ENCODE measurements at regions not wholly inside any gene's neighbourhood (a gene's known extent, or its start where the extent isn't known, plus 50 kb on each side); places are given as distances from the start of the nearest gene placed in this dataset.

GRCh38 chr18:10379522-10379921 is 74.9 kb upstream of the APCDD1 start:
- H3K9ac ChIP-seq (ENCODE audit: low read depth, low read length) = no peak overlapping the region
- H3K4me3 ChIP-seq (ENCODE audit: insufficient read depth, low read depth, low read length) = no peak overlapping the region
- H2AFZ ChIP-seq (replicated peaks; ENCODE audit: low read length, poor library complexity) = peak overlapping the region; percentile 26
- no peaks in the 10 kb centered on the region for H3K27me3 ChIP-seq (ENCODE audit: control insufficient read depth, insufficient read depth, low read length)
- H2AK9ac ChIP-seq (replicated peaks; ENCODE audit: low read depth, low read length, poor library complexity) = no peak overlapping the region
- BruUV-seq (replicated peaks) = no TSS peak
- H3K27ac ChIP-seq (ENCODE audit: insufficient read depth, low read length) = peak overlapping the region; percentile 50
- peak overlapping the region; percentile 87 for H4K91ac ChIP-seq (ENCODE audit: insufficient read depth, low read depth, low read length)
- intact Hi-C loops (cut with micrococcal nuclease) = loop anchor here (5.0 to 10.0 kb wide), 4 partner anchors 135 to 375 kb away; no protein-coding TSS in a partner anchor
- peaks cover 25% of the 10 kb centered on the region for H3K9me1 ChIP-seq (ENCODE audit: insufficient read depth, low read length)
- TF ChIP-seq, protein P1, sequence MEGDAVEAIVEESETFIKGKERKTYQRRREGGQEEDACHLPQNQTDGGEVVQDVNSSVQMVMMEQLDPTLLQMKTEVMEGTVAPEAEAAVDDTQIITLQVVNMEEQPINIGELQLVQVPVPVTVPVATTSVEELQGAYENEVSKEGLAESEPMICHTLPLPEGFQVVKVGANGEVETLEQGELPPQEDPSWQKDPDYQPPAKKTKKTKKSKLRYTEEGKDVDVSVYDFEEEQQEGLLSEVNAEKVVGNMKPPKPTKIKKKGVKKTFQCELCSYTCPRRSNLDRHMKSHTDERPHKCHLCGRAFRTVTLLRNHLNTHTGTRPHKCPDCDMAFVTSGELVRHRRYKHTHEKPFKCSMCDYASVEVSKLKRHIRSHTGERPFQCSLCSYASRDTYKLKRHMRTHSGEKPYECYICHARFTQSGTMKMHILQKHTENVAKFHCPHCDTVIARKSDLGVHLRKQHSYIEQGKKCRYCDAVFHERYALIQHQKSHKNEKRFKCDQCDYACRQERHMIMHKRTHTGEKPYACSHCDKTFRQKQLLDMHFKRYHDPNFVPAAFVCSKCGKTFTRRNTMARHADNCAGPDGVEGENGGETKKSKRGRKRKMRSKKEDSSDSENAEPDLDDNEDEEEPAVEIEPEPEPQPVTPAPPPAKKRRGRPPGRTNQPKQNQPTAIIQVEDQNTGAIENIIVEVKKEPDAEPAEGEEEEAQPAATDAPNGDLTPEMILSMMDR (conservative IDR thresholded peaks at IDR 0.05; ENCODE audit: low read depth, low read length) = no peak
- TF ChIP-seq MXI1 (IDR thresholded peaks at IDR 0.05; ENCODE audit: borderline replicate concordance, low read depth, low read length) (no peak), POLR2A (IDR thresholded peaks at IDR 0.05; ENCODE audit: low read depth, low read length) (no peak), NFE2L2 (IDR thresholded peaks at IDR 0.05; ENCODE audit: low read depth, low read length) (no peak), MAZ (IDR thresholded peaks at IDR 0.05; ENCODE audit: borderline replicate concordance, low read depth, low read length) (no peak), RFX5 (IDR thresholded peaks at IDR 0.05; ENCODE audit: low read depth, low read length) (no peak), RAD21 (IDR thresholded peaks at IDR 0.05; ENCODE audit: low read length) (no peak), FOS (IDR thresholded peaks at IDR 0.05; ENCODE audit: low read depth, low read length) (no peak), SMC3 (IDR thresholded peaks at IDR 0.05; ENCODE audit: low read depth, low read length) (no peak), CEBPB (IDR thresholded peaks at IDR 0.05; ENCODE audit: low read depth, low read length) (no peak), BHLHE40 (IDR thresholded peaks at IDR 0.05; ENCODE audit: low read depth, low read length) (no peak), RCOR1 (IDR thresholded peaks at IDR 0.05; ENCODE audit: insufficient replicate concordance, low read length) (no peak)
- TF ChIP-seq, protein P2, sequence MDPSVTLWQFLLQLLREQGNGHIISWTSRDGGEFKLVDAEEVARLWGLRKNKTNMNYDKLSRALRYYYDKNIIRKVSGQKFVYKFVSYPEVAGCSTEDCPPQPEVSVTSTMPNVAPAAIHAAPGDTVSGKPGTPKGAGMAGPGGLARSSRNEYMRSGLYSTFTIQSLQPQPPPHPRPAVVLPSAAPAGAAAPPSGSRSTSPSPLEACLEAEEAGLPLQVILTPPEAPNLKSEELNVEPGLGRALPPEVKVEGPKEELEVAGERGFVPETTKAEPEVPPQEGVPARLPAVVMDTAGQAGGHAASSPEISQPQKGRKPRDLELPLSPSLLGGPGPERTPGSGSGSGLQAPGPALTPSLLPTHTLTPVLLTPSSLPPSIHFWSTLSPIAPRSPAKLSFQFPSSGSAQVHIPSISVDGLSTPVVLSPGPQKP (IDR thresholded peaks at IDR 0.05; ENCODE audit: borderline replicate concordance, low read depth, low read length) = no peak
- TF ChIP-seq, protein P3, sequence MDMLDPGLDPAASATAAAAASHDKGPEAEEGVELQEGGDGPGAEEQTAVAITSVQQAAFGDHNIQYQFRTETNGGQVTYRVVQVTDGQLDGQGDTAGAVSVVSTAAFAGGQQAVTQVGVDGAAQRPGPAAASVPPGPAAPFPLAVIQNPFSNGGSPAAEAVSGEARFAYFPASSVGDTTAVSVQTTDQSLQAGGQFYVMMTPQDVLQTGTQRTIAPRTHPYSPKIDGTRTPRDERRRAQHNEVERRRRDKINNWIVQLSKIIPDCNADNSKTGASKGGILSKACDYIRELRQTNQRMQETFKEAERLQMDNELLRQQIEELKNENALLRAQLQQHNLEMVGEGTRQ (IDR thresholded peaks at IDR 0.05; ENCODE audit: low read depth, low read length) = no peak
- H3K36me3 ChIP-seq (ENCODE audit: control insufficient read depth, insufficient read depth, low read length) = no peaks in the 10 kb centered on the region
- peak overlapping the region; percentile 45; the same call in 1 of the 2 replicates for H3K4me2 ChIP-seq (ENCODE audit: low read depth, low read length)
- peak overlapping the region; percentile 96 for H2BK5ac ChIP-seq (ENCODE audit: low read depth, low read length, poor library complexity, severe bottlenecking)
- DNase-seq (peak; percentile 43), ATAC-seq (ENCODE audit: low read depth) (no peak)
- H3K4me1 ChIP-seq (ENCODE audit: control insufficient read depth, insufficient read depth, low read length) = peaks cover 24% of the 10 kb centered on the region
- H4K8ac ChIP-seq (ENCODE audit: low read depth in 2 of 2, low read length in 2 of 2) = peak overlapping the region; percentile 52 to 86
- H3K79me1 ChIP-seq (ENCODE audit: low read depth in 1 of 2, low read length in 2 of 2) = no peaks in the 10 kb centered on the region
- peak overlapping the region; percentile 93 for H3K56ac ChIP-seq (ENCODE audit: extremely low read depth, insufficient read depth, low read length)
- in situ Hi-C loops (cut with MboI; ENCODE audit: low sequenced_read_pairs) = no loop called here
- dilution Hi-C loops (cut with HindIII; ENCODE audit: low sequenced_read_pairs, unreplicated experiment) = no loop called here
- peak overlapping the region; percentile 97 for H2BK120ac ChIP-seq (ENCODE audit: low read depth, low read length)
- no CpG with 5 or more reads among the region's 5 CpGs for WGBS, 2 experiments (ENCODE audit: extremely low coverage in 2 of 2, insufficient read length in 1 of 2)
- H3K9me3 ChIP-seq (ENCODE audit: control insufficient read depth, insufficient read depth, low read length) = no peaks in the 10 kb centered on the region
- peak overlapping the region; percentile 99 for H2BK15ac ChIP-seq (ENCODE audit: low read depth, low read length)
- POLR2A ChIA-PET (ENCODE audit: unreplicated experiment) = no interaction called here
- peak overlapping the region; percentile 88 for H3K23ac ChIP-seq (ENCODE audit: low read depth, low read length)
- peak overlapping the region; percentile 98; the same call in 1 of the 2 replicates for H3K18ac ChIP-seq (ENCODE audit: low read depth, low read length)
- H3K4ac ChIP-seq (ENCODE audit: low read depth, low read length) = peak overlapping the region; percentile 91
- H3K14ac ChIP-seq (replicated peaks; ENCODE audit: low read depth, low read length) = peak overlapping the region; percentile 81
- H4K5ac ChIP-seq (ENCODE audit: low read depth, low read length) = peak overlapping the region; percentile 94; the same call in 1 of the 2 replicates
- H4K20me1 ChIP-seq (ENCODE audit: insufficient read depth, low read length) = no peaks in the 10 kb centered on the region
- CTCF ChIA-PET = no interaction called here
- peak overlapping the region; percentile 85 for H2BK20ac ChIP-seq (ENCODE audit: low read depth, low read length)
- H2AK5ac ChIP-seq (ENCODE audit: low read depth, low read length) = peak overlapping the region; percentile 67; the same call in 1 of the 2 replicates

Data from IMR-90 (cell line).